DOHH2 (cell line): ENCODE measurements at regions not wholly inside any gene's neighbourhood (a gene's known extent, or its start where the extent isn't known, plus 50 kb on each side); places are given as distances from the start of the nearest gene placed in this dataset.

Experiments used
- H3F3A ChIP-seq: fragments of 200-600 bp; sonication (generic), shearing (Covaris generic); 2 replicates; pipeline ENCODE4 v1.6.0; 2016; ENCODE audit warnings: antibody characterized with exemption, mild to moderate bottlenecking; ENCODE audit not compliant: control insufficient read depth, insufficient read depth
- H3K27ac ChIP-seq: fragments of 200-600 bp; sonication (generic); 2 replicates; pipeline ENCODE4 v1.5.1; 2014; ENCODE audit warnings: low read depth, mild to moderate bottlenecking, low read length, moderate library complexity
- H3K27me3 ChIP-seq: fragments of 200-600 bp; sonication (generic); 2 replicates; pipeline ENCODE4 v1.6.1; 2014; ENCODE audit warnings: mild to moderate bottlenecking, low read length, mixed read lengths; ENCODE audit not compliant: control insufficient read depth
- H3K36me3 ChIP-seq: fragments of 200-600 bp; sonication (generic); 2 replicates; pipeline ENCODE4 v1.6.1; 2014; ENCODE audit warnings: mild to moderate bottlenecking, low read length, moderate library complexity, mixed read lengths; ENCODE audit not compliant: control insufficient read depth
- H3K4me1 ChIP-seq: fragments of 200-600 bp; sonication (generic); 2 replicates; pipeline ENCODE4 v1.6.1; 2014; ENCODE audit warnings: mild to moderate bottlenecking, low read length, mixed read lengths; ENCODE audit not compliant: control insufficient read depth
- H3K4me2 ChIP-seq: fragments of 200-600 bp; sonication (generic); 2 replicates; pipeline ENCODE4 v1.6.0; 2014; ENCODE audit warnings: mild to moderate bottlenecking, low read length, moderate library complexity
- H3K4me3 ChIP-seq: fragments of 200-600 bp; sonication (generic); 2 replicates; pipeline ENCODE4 v1.5.1; 2014; ENCODE audit warnings: mild to moderate bottlenecking, low read length, mixed read lengths
- H3K79me2 ChIP-seq: fragments of 200-600 bp; sonication (generic); 2 replicates; pipeline ENCODE4 v1.6.1; 2014; ENCODE audit warnings: mild to moderate bottlenecking, low read length, mixed read lengths; ENCODE audit not compliant: control insufficient read depth
- H3K9me2 ChIP-seq: fragments of 200-600 bp; sonication (generic); replicated peaks from 2 replicates; pipeline ENCODE4 v1.6.1; 2014; ENCODE audit warnings: mild to moderate bottlenecking, low read length, mixed read lengths; ENCODE audit not compliant: control insufficient read depth
- H3K9me3 ChIP-seq: fragments of 200-600 bp; sonication (generic); 2 replicates; pipeline ENCODE4 v1.6.1; 2014; ENCODE audit warnings: antibody characterized with exemption, low read length, mixed read lengths; ENCODE audit not compliant: control insufficient read depth, insufficient read depth
- H4K20me1 ChIP-seq: fragments of 200-600 bp; sonication (generic); 2 replicates; pipeline ENCODE4 v1.6.0; 2014; ENCODE audit warnings: low read depth, mild to moderate bottlenecking, antibody characterized with exemption, low read length, moderate library complexity; ENCODE audit not compliant: control insufficient read depth, insufficient read depth
- CTCF ChIP-seq: fragments of 200-600 bp; sonication (generic); IDR thresholded peaks from one replicate; pipeline ENCODE4 v1.5.1; 2014; ENCODE audit warnings: antibody characterized with exemption, mild to moderate bottlenecking, low read depth, low read length; ENCODE audit not compliant: poor library complexity, severe bottlenecking
- EZH2phosphoT487 ChIP-seq: fragments of 200-600 bp; sonication (generic); IDR thresholded peaks from 2 replicates; pipeline ENCODE4 v1.6.1; 2017; ENCODE audit warnings: borderline replicate concordance, mild to moderate bottlenecking, antibody characterized with exemption, low read length, moderate library complexity, mixed read lengths

GRCh38 chr7:130944997-130945396 lies 211.0 kb upstream of the KLF14 start:
- Histone ChIP-seq H3K79me2 (peaks cover 83% of the 10 kb centered on the region), H3K27ac (peak overlapping the region; percentile 8), H3K9me3 (no peaks in the 10 kb centered on the region), H3K36me3 (peaks cover 67% of the 10 kb centered on the region), H3K4me1 (peaks cover 60% of the 10 kb centered on the region), H3K9me2 (no peaks in the 10 kb centered on the region), H4K20me1 (no peaks in the 10 kb centered on the region), H3K4me2 (peak overlapping the region; percentile 8), H3K4me3 (no peak overlapping the region), H3K27me3 (no peaks in the 10 kb centered on the region), H3F3A (peaks cover 6% of the 10 kb centered on the region; the same call in 1 of the 2 replicates)
- TF ChIP-seq EZH2phosphoT487 (no peak), CTCF (no peak)

GRCh38 chr7:130945411-130945811 lies 211.4 kb upstream of the KLF14 start:
- Histone ChIP-seq H3F3A (peaks cover 6% of the 10 kb centered on the region; the same call in 1 of the 2 replicates), H3K27ac (peak overlapping the region; percentile 8), H4K20me1 (no peaks in the 10 kb centered on the region), H3K9me2 (no peaks in the 10 kb centered on the region), H3K4me2 (peak overlapping the region; percentile 8), H3K27me3 (no peaks in the 10 kb centered on the region), H3K4me1 (peaks cover 60% of the 10 kb centered on the region), H3K36me3 (peaks cover 67% of the 10 kb centered on the region), H3K9me3 (no peaks in the 10 kb centered on the region), H3K4me3 (no peak overlapping the region), H3K79me2 (peaks cover 85% of the 10 kb centered on the region)
- TF ChIP-seq CTCF, result no peak
- TF ChIP-seq EZH2phosphoT487, result no peak

- Histone ChIP-seq H3K4me1 (peaks cover 57% of the 10 kb centered on the region), H3F3A (peaks cover 6% of the 10 kb centered on the region; the same call in 1 of the 2 replicates), H3K36me3 (peaks cover 63% of the 10 kb centered on the region), H4K20me1 (no peaks in the 10 kb centered on the region), H3K27ac (no peak overlapping the region), H3K4me2 (no peak overlapping the region), H3K27me3 (no peaks in the 10 kb centered on the region), H3K9me2 (no peaks in the 10 kb centered on the region), H3K9me3 (no peaks in the 10 kb centered on the region), H3K79me2 (peaks cover 85% of the 10 kb centered on the region), H3K4me3 (no peak overlapping the region)
- TF ChIP-seq CTCF (no peak), EZH2phosphoT487 (no peak)
Observed at GRCh38 chr7:130946114-130946513, 212.1 kb upstream of the KLF14 start.
